Vagina (tissue), 2 donors: ENCODE measurements at regions not wholly inside any gene's neighbourhood (a gene's known extent, or its start where the extent isn't known, plus 50 kb on each side); places are given as distances from the start of the nearest gene placed in this dataset.
"Not testable (repeated sequence)": the region's sequence is repeated elsewhere in the genome, so short reads cannot be mapped to it uniquely, and the experiment has no call there.

Experiments
- DNase-seq, 2 donors: peaks; one replicate each; pipeline ENCODE4 v3.0.0-alpha.2; 2017; ENCODE audit errors: extremely low spot score in 2 of 2
- H3K27ac ChIP-seq: fragments of 200-600 bp; sonication (generic); one replicate; pipeline ENCODE4 v1.5.1; 2019
- H3K27me3 ChIP-seq: fragments of 200-600 bp; sonication (generic); one replicate; pipeline ENCODE4 v1.5.1; 2019
- H3K36me3 ChIP-seq, 2 donors: fragments of 200-600 bp; sonication (generic); one replicate each; pipeline ENCODE4 v1.5.1; 2017 to 2019
- H3K4me1 ChIP-seq: fragments of 200-600 bp; sonication (generic); one replicate; pipeline ENCODE4 v1.5.1; 2019
- H3K4me3 ChIP-seq, 2 donors: fragments of 200-600 bp; sonication (generic); 1 replicate in 1 of 2; 2 replicates in 1 of 2; pipeline ENCODE4 v1.5.1; 2016 to 2019
- H3K9me3 ChIP-seq: fragments of 200-600 bp; sonication (generic); one replicate; pipeline ENCODE4 v1.5.1; 2019
- CTCF ChIP-seq, 3 experiments: fragments of 450-650 bp in 2 of 3; fragments of 200-600 bp in 1 of 3; sonication (generic) in 1 of 3; IDR thresholded peaks; one replicate each; pipeline ENCODE4 v1.5.1; 2017 to 2019; ENCODE audit warnings: antibody characterized with exemption in 3 of 3, mild to moderate bottlenecking in 2 of 3, moderate library complexity in 2 of 3
- POLR2A ChIP-seq, 2 donors: fragments of 450-650 bp; IDR thresholded peaks; one replicate each; pipeline ENCODE4 v1.6.1; 2017; ENCODE audit warnings: antibody characterized with exemption in 2 of 2, mild to moderate bottlenecking in 2 of 2, moderate library complexity in 2 of 2
- POLR2AphosphoS5 ChIP-seq, 2 donors: sonication (generic); formaldehyde crosslinking; IDR thresholded peaks; one replicate each; pipeline ENCODE4 v1.9.0; 2017; ENCODE audit warnings: antibody characterized with exemption in 2 of 2, mild to moderate bottlenecking in 2 of 2, low read depth in 1 of 2; ENCODE audit not compliant: insufficient read depth in 1 of 2
- intact Hi-C: fragments of 100-400 bp; cut with DNase I; formaldehyde crosslinking; loops from one replicate; pipeline ENCODE4 v1.15.1; 2023

- Histone ChIP-seq H3K27ac (no peak overlapping the region), H3K36me3 (no peaks in the 10 kb centered on the region), H3K27me3 (no peaks in the 10 kb centered on the region), H3K9me3 (no peaks in the 10 kb centered on the region), H3K4me1 (no peaks in the 10 kb centered on the region), H3K4me3 (no peak overlapping the region)
- no peak for DNase-seq
- intact Hi-C loops = no loop called here
- TF ChIP-seq POLR2A (IDR thresholded peaks at IDR 0.05) = no peak
- no peak for TF ChIP-seq CTCF (IDR thresholded peaks at IDR 0.05)
- no peak for TF ChIP-seq POLR2AphosphoS5 (IDR thresholded peaks at IDR 0.05; ENCODE audit: insufficient read depth in 1 of 2, low read depth in 1 of 2)
Measured at GRCh38 chr1:204775546-204775945, 90.0 kb upstream of the LRRN2 start.

GRCh38 chr1:204777591-204777990 lies 92.1 kb upstream of the LRRN2 start:
- Histone ChIP-seq H3K4me1 (no peaks in the 10 kb centered on the region), H3K27ac (no peak overlapping the region), H3K27me3 (no peaks in the 10 kb centered on the region), H3K36me3 (no peaks in the 10 kb centered on the region), H3K9me3 (no peaks in the 10 kb centered on the region), H3K4me3 (no peak overlapping the region)
- TF ChIP-seq POLR2AphosphoS5 (IDR thresholded peaks at IDR 0.05; ENCODE audit: insufficient read depth in 1 of 2, low read depth in 1 of 2) = no peak
- intact Hi-C loops = no loop called here
- no peak for DNase-seq

GRCh38 chr1:204780630-204781029 lies 90.0 kb upstream of the NFASC start:
- intact Hi-C loops = no loop called here
- Histone ChIP-seq H3K36me3 (no peaks in the 10 kb centered on the region), H3K4me1 (no peaks in the 10 kb centered on the region), H3K9me3 (no peaks in the 10 kb centered on the region), H3K4me3 (no peak overlapping the region), H3K27ac (no peak overlapping the region), H3K27me3 (no peaks in the 10 kb centered on the region)
- no peak for DNase-seq
- TF ChIP-seq POLR2AphosphoS5 (IDR thresholded peaks at IDR 0.05; ENCODE audit: insufficient read depth in 1 of 2, low read depth in 1 of 2) = no peak
- no peak for TF ChIP-seq CTCF (IDR thresholded peaks at IDR 0.05)
- TF ChIP-seq POLR2A (IDR thresholded peaks at IDR 0.05) = no peak

GRCh38 chr1:204782118-204782700 lies 88.5 kb upstream of the NFASC start:
- DNase-seq = no peak
- Histone ChIP-seq H3K4me1 (no peaks in the 10 kb centered on the region), H3K27me3 (no peaks in the 10 kb centered on the region), H3K9me3 (no peaks in the 10 kb centered on the region), H3K36me3 (no peaks in the 10 kb centered on the region), H3K4me3 (no peak overlapping the region), H3K27ac (no peak overlapping the region)
- TF ChIP-seq POLR2AphosphoS5 (IDR thresholded peaks at IDR 0.05; ENCODE audit: insufficient read depth in 1 of 2, low read depth in 1 of 2) (no peak), POLR2A (IDR thresholded peaks at IDR 0.05) (no peak), CTCF (IDR thresholded peaks at IDR 0.05) (no peak)
- intact Hi-C loops = no loop called here

GRCh38 chr1:204785023-204785422 lies 85.6 kb upstream of the NFASC start:
- H3K27me3 ChIP-seq, H3K36me3 ChIP-seq, H3K9me3 ChIP-seq, H3K4me3 ChIP-seq, intact Hi-C loops, H3K4me1 ChIP-seq, H3K27ac ChIP-seq, DNase-seq: not testable (repeated sequence)

- DNase-seq = no peak
- Histone ChIP-seq H3K36me3 (no peaks in the 10 kb centered on the region), H3K27me3 (no peaks in the 10 kb centered on the region), H3K4me1 (no peaks in the 10 kb centered on the region), H3K9me3 (no peaks in the 10 kb centered on the region), H3K27ac (no peak overlapping the region), H3K4me3 (no peak overlapping the region)
- no peak for TF ChIP-seq POLR2A (IDR thresholded peaks at IDR 0.05)
- no peak for TF ChIP-seq CTCF (IDR thresholded peaks at IDR 0.05)
- TF ChIP-seq POLR2AphosphoS5 (IDR thresholded peaks at IDR 0.05; ENCODE audit: insufficient read depth in 1 of 2, low read depth in 1 of 2) = no peak
- intact Hi-C loops = no loop called here
Measured at GRCh38 chr1:204788470-204788869, 82.2 kb upstream of the NFASC start.
